IMR-90 (cell line): ENCODE measurements at regions not wholly inside any gene's neighbourhood (a gene's known extent, or its start where the extent isn't known, plus 50 kb on each side); places are given as distances from the start of the nearest gene placed in this dataset.

ENCODE experiments used
- ATAC-seq: fragments of 200-7000 bp; cut with Tn5 transposase; 2 replicates; pipeline ENCODE4 v1.9.1; 2020; ENCODE audit warnings: low read depth, mild to moderate bottlenecking, moderate library complexity
- BruUV-seq: library from RNA; stranded (reverse); fragments of 400-500 nt; replicated peaks from 2 replicates; lab custom pipeline; 2021; lab: Mats Ljungman, UMichigan
- CTCF ChIA-PET: fragments of 300-600 bp; formaldehyde crosslinking; extraction: SDS; loops from one replicate; lab custom pipeline; 2021; ENCODE audit warnings: antibody characterized with exemption; lab: Yijun Ruan, JAX
- POLR2A ChIA-PET: fragments of 300-600 bp; sonication (Branson Sonifier 250); formaldehyde crosslinking; loops from one replicate; lab custom pipeline; 2022; ENCODE audit warnings: antibody characterized with exemption; ENCODE audit not compliant: unreplicated experiment; lab: Charles Lee
- DNase-seq: peaks from one replicate; pipeline ENCODE4 v3.0.0; 2013
- H2AFZ ChIP-seq: replicated peaks from 2 replicates; pipeline ENCODE3; 2013; ENCODE audit warnings: low read length, mild to moderate bottlenecking; ENCODE audit not compliant: poor library complexity
- H2AK5ac ChIP-seq: 2 replicates; pipeline ENCODE4 v1.6.1; 2013; ENCODE audit warnings: low read depth, low read length, inconsistent platforms
- H2AK9ac ChIP-seq: replicated peaks from 2 replicates; pipeline ENCODE3; 2013; ENCODE audit warnings: mild to moderate bottlenecking, low read depth, low read length, moderate library complexity; ENCODE audit not compliant: poor library complexity
- H2BK120ac ChIP-seq: 2 replicates; pipeline ENCODE4 v1.6.1; 2013; ENCODE audit warnings: low read depth, low read length, inconsistent platforms
- H2BK15ac ChIP-seq: 3 replicates; pipeline ENCODE4 v1.6.1; 2013; ENCODE audit warnings: low read depth, low read length, inconsistent platforms
- H2BK20ac ChIP-seq: 2 replicates; pipeline ENCODE4 v1.6.1; 2013; ENCODE audit warnings: low read depth, mild to moderate bottlenecking, inconsistent platforms, low read length, moderate library complexity
- H2BK5ac ChIP-seq: 2 replicates; pipeline ENCODE4 v1.6.1; 2013; ENCODE audit warnings: mild to moderate bottlenecking, low read depth, low read length, inconsistent platforms; ENCODE audit not compliant: poor library complexity, severe bottlenecking
- H3K14ac ChIP-seq: replicated peaks from 2 replicates; pipeline ENCODE4 v1.6.1; 2013; ENCODE audit warnings: low read depth, low read length, inconsistent platforms
- H3K18ac ChIP-seq: 2 replicates; pipeline ENCODE4 v1.6.1; 2013; ENCODE audit warnings: low read depth, low read length, control low read depth
- H3K23ac ChIP-seq: 2 replicates; pipeline ENCODE4 v1.6.1; 2013; ENCODE audit warnings: low read depth, low read length, inconsistent platforms
- H3K27ac ChIP-seq: 2 replicates; pipeline ENCODE4 v1.5.1; 2013; ENCODE audit warnings: mild to moderate bottlenecking, control low read depth, low read length; ENCODE audit not compliant: insufficient read depth
- H3K27me3 ChIP-seq: 2 replicates; pipeline ENCODE4 v1.6.1; 2013; ENCODE audit warnings: low read length; ENCODE audit not compliant: control insufficient read depth, insufficient read depth
- H3K36me3 ChIP-seq: 2 replicates; pipeline ENCODE4 v1.6.1; 2013; ENCODE audit warnings: low read length, mixed read lengths; ENCODE audit not compliant: control insufficient read depth, insufficient read depth
- H3K4ac ChIP-seq: 2 replicates; pipeline ENCODE4 v1.6.1; 2013; ENCODE audit warnings: low read depth, low read length, inconsistent platforms
- H3K4me1 ChIP-seq: 2 replicates; pipeline ENCODE4 v1.6.1; 2013; ENCODE audit warnings: low read length, mixed read lengths; ENCODE audit not compliant: control insufficient read depth, insufficient read depth
- H3K4me2 ChIP-seq: 2 replicates; pipeline ENCODE4 v1.6.1; 2013; ENCODE audit warnings: low read depth, mild to moderate bottlenecking, control low read depth, low read length, moderate library complexity
- H3K4me3 ChIP-seq: 2 replicates; pipeline ENCODE4 v1.5.1; 2013; ENCODE audit warnings: low read depth, mild to moderate bottlenecking, control low read depth, low read length, moderate library complexity; ENCODE audit not compliant: insufficient read depth
- H3K56ac ChIP-seq: 2 replicates; pipeline ENCODE4 v1.6.1; 2013; ENCODE audit warnings: low read length, inconsistent platforms; ENCODE audit not compliant: insufficient read depth; ENCODE audit errors: extremely low read depth
- H3K79me1 ChIP-seq, 2 experiments: 2 replicates each; pipeline ENCODE4 v1.6.1; 2013; ENCODE audit warnings: low read length in 2 of 2, inconsistent platforms in 1 of 2, low read depth in 1 of 2
- H3K9ac ChIP-seq: 2 replicates; pipeline ENCODE4 v1.6.1; 2013; ENCODE audit warnings: low read depth, low read length, control low read depth
- H3K9me1 ChIP-seq: 2 replicates; pipeline ENCODE4 v1.6.1; 2013; ENCODE audit warnings: low read length, inconsistent platforms; ENCODE audit not compliant: insufficient read depth
- H3K9me3 ChIP-seq: 2 replicates; pipeline ENCODE4 v1.6.1; 2013; ENCODE audit warnings: low read length; ENCODE audit not compliant: control insufficient read depth, insufficient read depth
- H4K20me1 ChIP-seq: 2 replicates; pipeline ENCODE4 v1.6.1; 2013; ENCODE audit warnings: low read length, inconsistent platforms; ENCODE audit not compliant: insufficient read depth
- H4K5ac ChIP-seq: 2 replicates; pipeline ENCODE4 v1.6.1; 2013; ENCODE audit warnings: mild to moderate bottlenecking, low read depth, low read length, control low read depth
- H4K8ac ChIP-seq, 2 experiments: 2 replicates each; pipeline ENCODE4 v1.6.1; 2013; ENCODE audit warnings: low read depth in 2 of 2, low read length in 2 of 2, control low read depth in 1 of 2, inconsistent platforms in 1 of 2
- H4K91ac ChIP-seq: 2 replicates; pipeline ENCODE4 v1.6.1; 2013; ENCODE audit warnings: low read depth, low read length, inconsistent platforms; ENCODE audit not compliant: insufficient read depth
- BHLHE40 ChIP-seq: fragments of 150-350 bp; IDR thresholded peaks from 2 replicates; pipeline ENCODE4 v1.6.1; 2016; ENCODE audit warnings: mild to moderate bottlenecking, low read depth, low read length
- CEBPB ChIP-seq: IDR thresholded peaks from 2 replicates; pipeline ENCODE4 v1.6.1; 2012; ENCODE audit warnings: low read depth, low read length, improper control_type of control experiment
- CTCF ChIP-seq: conservative IDR thresholded peaks from 2 replicates; pipeline ENCODE4 v1.5.1; 2012; ENCODE audit warnings: mild to moderate bottlenecking, low read depth, low read length, improper control_type of control experiment
- MAFK ChIP-seq: IDR thresholded peaks from 2 replicates; pipeline ENCODE4 v1.6.1; 2012; ENCODE audit warnings: low read depth, low read length, improper control_type of control experiment
- MAZ ChIP-seq: IDR thresholded peaks from 2 replicates; pipeline ENCODE4 v1.6.1; 2012; ENCODE audit warnings: low read depth, mild to moderate bottlenecking, low read length, improper control_type of control experiment, moderate library complexity, borderline replicate concordance
- POLR2A ChIP-seq: IDR thresholded peaks from 2 replicates; pipeline ENCODE4 v1.6.1; 2012; ENCODE audit warnings: mild to moderate bottlenecking, low read depth, low read length
- RFX5 ChIP-seq: IDR thresholded peaks from 2 replicates; pipeline ENCODE4 v1.8.0; 2012; ENCODE audit warnings: low read depth, mild to moderate bottlenecking, low read length, moderate library complexity
- WGBS, 2 experiments: methylation state at CpG; one replicate each; pipeline versions ENCODE4 v1.1.5 to v1.1.7; 2013; ENCODE audit warnings: missing lambda C conversion rate in 2 of 2; ENCODE audit not compliant: insufficient read length in 1 of 2; ENCODE audit errors: extremely low coverage in 2 of 2; 5-methylcytosine and 5-hydroxymethylcytosine counted together
- dilution Hi-C: fragments of 300-500 bp; cut with HindIII; formaldehyde crosslinking; loops from one replicate; pipeline ENCODE4 v1.14.3; 2018; ENCODE audit warnings: low sequenced_read_pairs; ENCODE audit not compliant: unreplicated experiment
- in situ Hi-C: fragments of 300-500 bp; cut with MboI; formaldehyde crosslinking; loops from 3 replicates; pipeline ENCODE4 v1.14.3; 2019; ENCODE audit warnings: low sequenced_read_pairs, inconsistent platforms, mixed read lengths
- intact Hi-C: fragments of 100-400 bp; cut with micrococcal nuclease; formaldehyde crosslinking; loops from 2 replicates; pipeline ENCODE4 v1.10.0; 2022
- TF ChIP-seq, protein P1 (sequence below): fragments of 150-350 bp; IDR thresholded peaks from 2 replicates; pipeline ENCODE4 v1.6.1; 2017; ENCODE audit warnings: mild to moderate bottlenecking, antibody characterized with exemption, low read length, low read depth

DNA sequence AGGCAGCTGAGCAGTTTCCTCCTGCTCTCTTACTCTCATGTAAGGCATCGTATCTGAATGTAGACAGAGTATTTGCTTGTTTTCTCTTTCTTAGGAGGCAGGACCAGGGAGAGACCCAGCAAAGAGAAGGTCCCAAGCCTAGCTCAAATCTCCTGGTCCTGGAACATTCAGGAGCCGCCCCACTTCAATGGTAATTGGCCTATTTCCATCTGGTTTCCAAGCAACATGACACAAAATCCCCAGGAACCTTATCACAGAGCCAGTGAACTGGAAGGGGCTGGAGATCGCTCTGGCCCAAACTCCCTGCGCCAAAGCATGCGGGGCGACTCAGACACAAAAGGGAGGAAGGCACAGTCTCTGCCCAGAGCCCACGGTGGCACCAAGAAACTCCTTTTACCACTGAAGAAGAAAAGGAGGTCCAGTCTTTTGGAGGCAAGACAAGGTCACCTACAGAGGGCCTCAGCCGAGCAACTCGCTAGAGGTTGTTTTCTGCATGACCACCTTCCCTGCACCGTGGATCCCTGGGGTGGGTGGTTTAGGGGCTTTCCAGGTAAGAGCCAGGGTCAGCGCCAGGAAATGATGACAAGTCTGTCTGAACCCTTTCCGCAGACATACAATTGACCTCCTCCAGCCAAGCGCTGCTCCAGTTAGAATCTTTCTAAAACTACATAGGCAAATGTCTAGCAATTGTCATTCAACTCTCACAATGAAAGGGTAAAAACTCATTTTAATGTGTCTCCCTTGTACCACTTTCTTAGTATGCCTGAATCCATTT, 394.7 kb downstream of the SOX9 start (continued):
- no peak for TF ChIP-seq RFX5

DNA sequence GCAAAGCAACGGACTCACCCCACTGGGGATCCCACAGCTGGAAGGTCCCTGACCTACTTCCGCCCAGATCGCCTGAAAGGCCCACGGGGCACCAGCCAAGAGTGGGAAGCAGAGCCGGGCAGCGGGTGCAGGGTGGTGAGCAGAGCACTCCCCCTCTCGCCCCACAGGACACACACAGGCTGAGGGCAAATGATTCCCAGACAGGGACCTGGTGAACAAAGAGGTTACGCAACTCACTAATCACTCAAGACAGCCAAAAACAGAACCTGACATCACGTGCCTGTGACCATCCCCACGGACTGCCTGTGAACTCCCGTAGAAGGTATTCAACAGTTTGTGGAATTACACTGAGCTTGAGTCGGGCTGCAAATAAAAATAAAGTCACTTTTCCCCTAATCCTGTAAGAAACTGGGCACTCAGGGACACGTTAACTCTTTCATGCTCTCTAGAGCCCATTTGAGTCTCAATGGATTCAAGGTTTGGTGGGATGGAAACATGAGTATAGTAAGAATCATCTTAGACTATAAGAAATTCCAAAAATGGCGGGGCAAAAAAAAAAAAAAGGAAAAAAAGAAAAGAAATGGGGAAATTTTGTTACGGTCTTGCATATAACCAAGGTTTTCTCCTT, 396.1 kb downstream of the SOX9 start:
- no peak overlapping the region for H3K18ac ChIP-seq
- dilution Hi-C loops = no loop called here
- no peak overlapping the region; the same call in 1 of the 2 replicates for H4K91ac ChIP-seq
- no peak overlapping the region for H3K4me3 ChIP-seq
- no peak overlapping the region for H2BK5ac ChIP-seq
- 82% methylated on average over 2 of the region's 15 CpGs; no CpG with 5 or more reads in 1 of the 2 experiments for WGBS, 2 experiments
- H3K14ac ChIP-seq = no peak overlapping the region
- H4K20me1 ChIP-seq = no peaks in the 10 kb centered on the region; the same call in none of the 2 replicates
- DNase-seq (no peak), ATAC-seq (no peak)
- no peak overlapping the region for H3K56ac ChIP-seq
- no peak overlapping the region for H2AK9ac ChIP-seq
- H2BK15ac ChIP-seq = no peak overlapping the region
- H4K5ac ChIP-seq = 0 out of 2 replicates have a peak overlapping the region, but pooled peaks have one; percentile 46
- no peak overlapping the region for H3K27ac ChIP-seq
- H3K9me1 ChIP-seq = peaks cover 18% of the 10 kb centered on the region
- no peak overlapping the region; a peak in 1 of 4 replicates for H4K8ac ChIP-seq
- no peaks in the 10 kb centered on the region for H3K36me3 ChIP-seq
- intact Hi-C loops = no loop called here
- BruUV-seq = no TSS peak
- H3K27me3 ChIP-seq = no peaks in the 10 kb centered on the region
- POLR2A ChIA-PET = no interaction called here
- H3K4ac ChIP-seq = no peak overlapping the region
- H3K4me1 ChIP-seq = peaks cover 19% of the 10 kb centered on the region
- H2AFZ ChIP-seq = no peak overlapping the region
- H3K9me3 ChIP-seq = no peaks in the 10 kb centered on the region
- no peak overlapping the region for H3K4me2 ChIP-seq
- no peak overlapping the region for H3K9ac ChIP-seq
- H3K79me1 ChIP-seq = peaks cover 22 to 75% of the 10 kb centered on the region in 2 experiments; a peak in 3 of 4 replicates
- TF ChIP-seq MAFK (no peak), CTCF (no peak), BHLHE40 (no peak), MAZ (no peak), POLR2A (no peak), CEBPB (peak; percentile 89)
- TF ChIP-seq, protein P1, sequence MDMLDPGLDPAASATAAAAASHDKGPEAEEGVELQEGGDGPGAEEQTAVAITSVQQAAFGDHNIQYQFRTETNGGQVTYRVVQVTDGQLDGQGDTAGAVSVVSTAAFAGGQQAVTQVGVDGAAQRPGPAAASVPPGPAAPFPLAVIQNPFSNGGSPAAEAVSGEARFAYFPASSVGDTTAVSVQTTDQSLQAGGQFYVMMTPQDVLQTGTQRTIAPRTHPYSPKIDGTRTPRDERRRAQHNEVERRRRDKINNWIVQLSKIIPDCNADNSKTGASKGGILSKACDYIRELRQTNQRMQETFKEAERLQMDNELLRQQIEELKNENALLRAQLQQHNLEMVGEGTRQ = no peak
- no peak overlapping the region for H2BK120ac ChIP-seq
- 0 out of 2 replicates have a peak overlapping the region, but pooled peaks have one; percentile 60 for H3K23ac ChIP-seq
- H2BK20ac ChIP-seq = no peak overlapping the region; the same call in 1 of the 2 replicates
- H2AK5ac ChIP-seq = peak overlapping the region; percentile 45; the same call in 1 of the 2 replicates
- CTCF ChIA-PET = no interaction called here
- in situ Hi-C loops = no loop called here
